ENCODE measurements at regions not wholly inside any gene's neighbourhood (a gene's known extent, or its start where the extent isn't known, plus 50 kb on each side); places are given as distances from the start of the nearest gene placed in this dataset.

- TF ChIP-seq POLR2A (IDR thresholded peaks at IDR 0.05) (no peak), CTCF (IDR thresholded peaks at IDR 0.05) (no peak)
Observed at GRCh38 chr6:144895313-144896278, 610.5 kb downstream of the UTRN start.
